Endothelial cell of umbilical vein (primary cell): ENCODE measurements at regions not wholly inside any gene's neighbourhood (a gene's known extent, or its start where the extent isn't known, plus 50 kb on each side); places are given as distances from the start of the nearest gene placed in this dataset.

Experiments used
- BruUV-seq: library from RNA; stranded (reverse); fragments of 400-500 nt; replicated peaks from 2 replicates; lab custom pipeline; 2021; lab: Mats Ljungman, UMichigan
- CTCF ChIA-PET: fragments of 300-600, 350-600 bp; sonication (Branson Sonifier 250); formaldehyde crosslinking; loops from one replicate; lab custom pipeline; 2021; ENCODE audit warnings: antibody characterized with exemption, inconsistent platforms; lab: Charles Lee
- POLR2A ChIA-PET: fragments of 300-600, 350-600 bp; sonication (Branson Sonifier 250); formaldehyde crosslinking; loops from one replicate; lab custom pipeline; 2021; ENCODE audit warnings: antibody characterized with exemption, inconsistent platforms; lab: Charles Lee
- DNase-seq: peaks from one replicate; pipeline ENCODE4 v3.0.0-alpha.2; 2011; ENCODE audit warnings: low read depth, low spot score
- FAIRE-seq: peaks from 2 replicates; lab custom pipeline; 2011; peaks lifted over from hg19 to GRCh38; lab: Jason Lieb, UNC
- H2AFZ ChIP-seq: 2 replicates; pipeline ENCODE4 v1.6.0; 2012; ENCODE audit warnings: low read depth, low read length, control low read depth, inconsistent platforms
- H3K27ac ChIP-seq: 2 replicates; pipeline ENCODE4 v1.5.1; 2011; ENCODE audit warnings: low read depth, mild to moderate bottlenecking, control low read depth, low read length, moderate library complexity; ENCODE audit not compliant: insufficient read depth
- H3K27me3 ChIP-seq, 2 experiments: 2 replicates each; pipeline versions ENCODE4 v1.6.0 to v1.6.1; 2011; ENCODE audit warnings: low read length in 2 of 2, mixed read lengths in 1 of 2; ENCODE audit not compliant: control insufficient read depth in 2 of 2, insufficient read depth in 2 of 2
- H3K36me3 ChIP-seq, 2 experiments: 2 replicates in 1 of 2; 3 replicates in 1 of 2; pipeline ENCODE4 v1.5.1; 2011; ENCODE audit warnings: low read length in 2 of 2, mild to moderate bottlenecking in 1 of 2, moderate library complexity in 1 of 2; ENCODE audit not compliant: control insufficient read depth in 2 of 2, insufficient read depth in 2 of 2; ENCODE audit errors: extremely low read depth in 1 of 2
- H3K4me1 ChIP-seq: 3 replicates; pipeline ENCODE4 v1.5.1; 2011; ENCODE audit warnings: mild to moderate bottlenecking, low read length; ENCODE audit not compliant: control insufficient read depth, insufficient read depth; ENCODE audit errors: extremely low read depth
- H3K4me2 ChIP-seq: 2 replicates; pipeline ENCODE4 v1.6.1; 2011; ENCODE audit warnings: low read length, control low read depth, mixed read lengths; ENCODE audit not compliant: insufficient read depth
- H3K4me3 ChIP-seq, 3 experiments: fragments of 200-600 bp in 1 of 3; sonication (generic), shearing (Covaris generic) in 1 of 3; replicated peaks in 1 of 3; 2 replicates each; pipeline ENCODE4 v1.5.1; 2011 to 2016; ENCODE audit warnings: control low read depth in 3 of 3, low read length in 3 of 3, mild to moderate bottlenecking in 2 of 3, inconsistent platforms in 1 of 3, low read depth in 1 of 3, moderate library complexity in 1 of 3; ENCODE audit not compliant: insufficient read depth in 1 of 3
- H3K79me2 ChIP-seq: 2 replicates; pipeline ENCODE4 v1.6.0; 2012; ENCODE audit warnings: low read length, inconsistent platforms; ENCODE audit not compliant: control insufficient read depth, insufficient read depth
- H3K9ac ChIP-seq: replicated peaks from 2 replicates; pipeline ENCODE3; 2011; ENCODE audit warnings: low read length, control low read depth; ENCODE audit not compliant: insufficient read depth; ENCODE audit errors: extremely low read depth
- H3K9me1 ChIP-seq: replicated peaks from 3 replicates; pipeline ENCODE4 v1.6.0; 2011; ENCODE audit warnings: mild to moderate bottlenecking, low read length; ENCODE audit not compliant: control insufficient read depth, insufficient read depth; ENCODE audit errors: extremely low read depth
- H3K9me3 ChIP-seq: replicated peaks from 2 replicates; pipeline ENCODE4 v1.5.1; 2012; ENCODE audit warnings: low read length, inconsistent platforms; ENCODE audit not compliant: control insufficient read depth, insufficient read depth
- H4K20me1 ChIP-seq: replicated peaks from 2 replicates; pipeline ENCODE3; 2011; ENCODE audit warnings: mild to moderate bottlenecking, low read length; ENCODE audit not compliant: control insufficient read depth, insufficient read depth; ENCODE audit errors: extremely low read depth
- EZH2 ChIP-seq: IDR thresholded peaks from 2 replicates; pipeline ENCODE4 v1.6.1; 2012; ENCODE audit warnings: borderline replicate concordance, low read depth, mild to moderate bottlenecking, moderate library complexity, low read length, inconsistent platforms; ENCODE audit not compliant: severe bottlenecking
- FOS ChIP-seq: IDR thresholded peaks from 2 replicates; pipeline ENCODE4 v1.6.1; 2011; ENCODE audit warnings: mild to moderate bottlenecking, low read length, moderate library complexity, borderline replicate concordance; ENCODE audit not compliant: insufficient read depth
- GATA2 ChIP-seq: IDR thresholded peaks from 2 replicates; pipeline ENCODE4 v1.7.0; 2011; ENCODE audit warnings: low read depth, mild to moderate bottlenecking, moderate library complexity, mixed read lengths, low read length; ENCODE audit not compliant: insufficient read length, insufficient read depth
- JUN ChIP-seq: IDR thresholded peaks from 2 replicates; pipeline ENCODE4 v1.6.1; 2011; ENCODE audit warnings: borderline replicate concordance, low read depth; ENCODE audit not compliant: insufficient read length, insufficient read depth
- MYC ChIP-seq: IDR thresholded peaks from one replicate; pipeline ENCODE4 v1.6.1; 2011; ENCODE audit warnings: mild to moderate bottlenecking, low read depth, low read length
- POLR2A ChIP-seq: IDR thresholded peaks from 2 replicates; pipeline ENCODE4 v1.6.1; 2012; ENCODE audit warnings: low read depth, mild to moderate bottlenecking, control low read depth, low read length
- POLR2AphosphoS5 ChIP-seq: IDR thresholded peaks from 2 replicates; pipeline ENCODE4 v1.6.1; 2012; ENCODE audit warnings: low read depth, mild to moderate bottlenecking, control low read depth, low read length, moderate library complexity; ENCODE audit not compliant: insufficient read depth
- dilution Hi-C: fragments of 300-500 bp; cut with MboI; formaldehyde crosslinking; loops from one replicate; pipeline ENCODE4 v1.15.0; 2019; ENCODE audit warnings: low sequenced_read_pairs; ENCODE audit not compliant: extremely low pct_ligation_motif_present
- intact Hi-C: fragments of 100-400 bp; cut with micrococcal nuclease; formaldehyde crosslinking; loops from one replicate; pipeline ENCODE4 v1.10.0; 2022
- TF ChIP-seq, protein P1 (sequence below): IDR thresholded peaks from 2 replicates; pipeline ENCODE4 v1.6.1; 2011; ENCODE audit not compliant: insufficient read depth, insufficient read length
- TF ChIP-seq, protein P2 (sequence below), 2 donors: IDR thresholded peaks; 1 replicate in 1 of 2; 2 replicates in 1 of 2; pipeline ENCODE4 v1.5.1; 2011; ENCODE audit warnings: low read length in 2 of 2, mild to moderate bottlenecking in 2 of 2, moderate library complexity in 2 of 2, control low read depth in 1 of 2, inconsistent platforms in 1 of 2, low read depth in 1 of 2; ENCODE audit not compliant: insufficient read depth in 1 of 2; ENCODE audit errors: extremely low read depth in 1 of 2

DNA sequence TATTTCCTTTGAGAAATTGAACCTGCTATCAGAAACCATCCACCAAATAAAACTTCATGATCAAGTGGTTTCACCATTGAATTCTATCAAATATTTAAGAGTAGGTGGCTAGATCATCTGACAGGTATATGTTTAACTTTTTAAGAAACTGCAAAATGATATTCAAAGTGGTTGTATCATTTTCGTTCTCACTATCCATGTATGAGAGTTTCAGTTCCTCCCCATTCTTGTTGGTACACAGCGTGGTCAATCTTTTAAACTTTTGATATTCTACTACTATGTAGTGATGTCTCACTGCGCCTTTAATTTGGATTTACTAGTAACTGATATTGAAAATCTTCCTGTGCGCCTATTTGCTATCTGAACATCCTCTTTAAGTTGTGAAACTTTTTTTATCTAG lies 163.7 kb downstream of the CYB561 start:
- H3K9ac ChIP-seq, result no peak overlapping the region
- intact Hi-C loops, result no loop called here
- no peaks in the 10 kb centered on the region for H3K36me3 ChIP-seq
- CTCF ChIA-PET, result no interaction called here
- dilution Hi-C loops, result no loop called here
- H3K79me2 ChIP-seq, result no peaks in the 10 kb centered on the region
- POLR2A ChIA-PET, result no interaction called here
- no peak for FAIRE-seq
- TF ChIP-seq, protein P1, sequence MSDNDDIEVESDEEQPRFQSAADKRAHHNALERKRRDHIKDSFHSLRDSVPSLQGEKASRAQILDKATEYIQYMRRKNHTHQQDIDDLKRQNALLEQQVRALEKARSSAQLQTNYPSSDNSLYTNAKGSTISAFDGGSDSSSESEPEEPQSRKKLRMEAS, result no peak
- TF ChIP-seq JUN (no peak), FOS (no peak), POLR2AphosphoS5 (no peak), POLR2A (no peak), EZH2 (no peak), GATA2 (no peak), MYC (no peak)
- TF ChIP-seq, protein P2, sequence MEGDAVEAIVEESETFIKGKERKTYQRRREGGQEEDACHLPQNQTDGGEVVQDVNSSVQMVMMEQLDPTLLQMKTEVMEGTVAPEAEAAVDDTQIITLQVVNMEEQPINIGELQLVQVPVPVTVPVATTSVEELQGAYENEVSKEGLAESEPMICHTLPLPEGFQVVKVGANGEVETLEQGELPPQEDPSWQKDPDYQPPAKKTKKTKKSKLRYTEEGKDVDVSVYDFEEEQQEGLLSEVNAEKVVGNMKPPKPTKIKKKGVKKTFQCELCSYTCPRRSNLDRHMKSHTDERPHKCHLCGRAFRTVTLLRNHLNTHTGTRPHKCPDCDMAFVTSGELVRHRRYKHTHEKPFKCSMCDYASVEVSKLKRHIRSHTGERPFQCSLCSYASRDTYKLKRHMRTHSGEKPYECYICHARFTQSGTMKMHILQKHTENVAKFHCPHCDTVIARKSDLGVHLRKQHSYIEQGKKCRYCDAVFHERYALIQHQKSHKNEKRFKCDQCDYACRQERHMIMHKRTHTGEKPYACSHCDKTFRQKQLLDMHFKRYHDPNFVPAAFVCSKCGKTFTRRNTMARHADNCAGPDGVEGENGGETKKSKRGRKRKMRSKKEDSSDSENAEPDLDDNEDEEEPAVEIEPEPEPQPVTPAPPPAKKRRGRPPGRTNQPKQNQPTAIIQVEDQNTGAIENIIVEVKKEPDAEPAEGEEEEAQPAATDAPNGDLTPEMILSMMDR (IDR thresholded peaks at IDR 0.05; ENCODE audit: extremely low read depth in 1 of 2, insufficient read depth in 1 of 2, low read depth in 1 of 2, low read length in 2 of 2), result no peak
- H3K27ac ChIP-seq, result no peak overlapping the region
- no peaks in the 10 kb centered on the region for H4K20me1 ChIP-seq
- peaks cover 23% of the 10 kb centered on the region for H3K4me1 ChIP-seq
- H3K4me2 ChIP-seq, result no peak overlapping the region
- BruUV-seq, result no TSS peak
- H3K9me3 ChIP-seq, result no peaks in the 10 kb centered on the region
- H2AFZ ChIP-seq, result no peak overlapping the region
- no peak overlapping the region for H3K4me3 ChIP-seq
- H3K27me3 ChIP-seq, result no peaks in the 10 kb centered on the region
- no peak for DNase-seq
- H3K9me1 ChIP-seq, result no peaks in the 10 kb centered on the region
